ENCODE measurements at regions not wholly inside any gene's neighbourhood (a gene's known extent, or its start where the extent isn't known, plus 50 kb on each side); places are given as distances from the start of the nearest gene placed in this dataset.

GRCh38 chr16:88315543-88316105 lies 67.1 kb upstream of the ZNF469 start (continued):
- TF ChIP-seq ZNF592 (IDR thresholded peaks at IDR 0.05) (0 out of 2 replicates have a peak, but pooled peaks have one; percentile 19), ZNF224 (CRISPR knock-in tag; IDR thresholded peaks at IDR 0.05) (no peak), HDAC6 (IDR thresholded peaks at IDR 0.05; ENCODE audit: low read depth, low read length) (no peak), ZSCAN32 (CRISPR knock-in tag; IDR thresholded peaks at IDR 0.05) (no peak), ATF3 (IDR thresholded peaks at IDR 0.05) (peak; percentile 78), ATF3 (CRISPR knock-in tag; conservative IDR thresholded peaks at IDR 0.05) (no peak), MEIS2 (IDR thresholded peaks at IDR 0.05; ENCODE audit: partially characterized antibody) (no peak), TAF9B (IDR thresholded peaks at IDR 0.05; ENCODE audit: partially characterized antibody) (no peak), MAZ (CRISPR knock-in tag; conservative IDR thresholded peaks at IDR 0.05 in 1 of 2, IDR thresholded peaks at IDR 0.05 in 1 of 2) (no peak; a peak in 1 of 4 replicates), SMAD4 (CRISPR knock-in tag; conservative IDR thresholded peaks at IDR 0.05) (no peak), SAFB (IDR thresholded peaks at IDR 0.05; ENCODE audit: borderline replicate concordance, low read depth, low read length) (no peak), BRCA1 (IDR thresholded peaks at IDR 0.05) (no peak), BRCA1 (CRISPR knock-in tag; IDR thresholded peaks at IDR 0.05) (0 out of 2 replicates have a peak, but pooled peaks have one; percentile 79), ATF4 (CRISPR knock-in tag; IDR thresholded peaks at IDR 0.05) (no peak), PPARD (CRISPR knock-in tag; IDR thresholded peaks at IDR 0.05) (no peak), SOX6 (IDR thresholded peaks at IDR 0.05) (peak; percentile 23; the same call in 1 of the 2 replicates), GABPB1 (CRISPR knock-in tag; IDR thresholded peaks at IDR 0.05) (no peak), ETV1 (tag; conservative IDR thresholded peaks at IDR 0.05; ENCODE audit: low read depth) (peak; percentile 47; the same call in 1 of the 2 replicates), NR2C1 (IDR thresholded peaks at IDR 0.05) (no peak), NR2C1 (tag; IDR thresholded peaks at IDR 0.05) (peak; percentile 48; the same call in 1 of the 2 replicates), ZFP36 (IDR thresholded peaks at IDR 0.05; ENCODE audit: low read depth, low read length, partially characterized antibody) (no peak), ZBTB7A (IDR thresholded peaks at IDR 0.05; ENCODE audit: borderline replicate concordance, control insufficient read depth, low read depth, low read length) (peak; percentile 34; the same call in 1 of the 2 replicates), MAFG (tag; conservative IDR thresholded peaks at IDR 0.05) (peak; percentile 53), PTBP1 (IDR thresholded peaks at IDR 0.05; ENCODE audit: low read depth, low read length) (no peak), ZKSCAN3 (CRISPR knock-in tag; IDR thresholded peaks at IDR 0.05) (no peak), CTBP1 (IDR thresholded peaks at IDR 0.05; ENCODE audit: borderline replicate concordance) (peak; percentile 42; the same call in 1 of the 2 replicates)

Data from K562 (cell line).